Fibroblast of skin of scalp (primary cell): ENCODE measurements at regions not wholly inside any gene's neighbourhood (a gene's known extent, or its start where the extent isn't known, plus 50 kb on each side); places are given as distances from the start of the nearest gene placed in this dataset.
"Not testable (repeated sequence)": the region's sequence is repeated elsewhere in the genome, so short reads cannot be mapped to it uniquely, and the experiment has no call there.

Source experiments
- DNase-seq: peaks from one replicate; pipeline ENCODE4 v3.0.0-alpha.2; 2013

DNA sequence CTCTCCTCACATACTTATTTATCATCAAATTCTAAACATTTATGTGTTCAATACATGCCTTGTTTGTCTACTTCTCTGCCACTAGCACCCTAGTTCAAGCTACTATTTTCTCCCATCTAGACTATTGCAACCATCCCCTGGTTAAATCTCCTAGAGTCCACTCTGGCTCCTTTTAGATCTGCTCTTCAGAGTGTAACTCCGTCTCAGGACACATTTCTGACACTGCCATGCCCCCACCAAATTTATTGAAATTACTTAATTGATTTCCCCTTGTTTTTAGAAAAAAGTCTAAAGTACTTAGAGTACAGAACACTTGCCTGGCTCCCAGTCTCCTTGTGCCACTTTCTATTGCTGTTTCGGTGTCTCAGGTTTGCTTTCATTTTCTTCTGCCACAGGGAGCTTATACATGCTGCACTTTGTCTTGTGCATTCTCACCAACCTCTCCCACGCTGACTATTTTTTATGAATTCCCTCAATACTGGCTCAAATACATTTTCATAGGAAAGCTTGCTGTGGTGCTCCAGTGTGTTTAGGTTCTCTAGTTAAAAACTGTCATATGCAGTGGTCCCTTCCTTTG, 792.3 kb downstream of the DIPK2A start:
- DNase-seq = no peak

DNA sequence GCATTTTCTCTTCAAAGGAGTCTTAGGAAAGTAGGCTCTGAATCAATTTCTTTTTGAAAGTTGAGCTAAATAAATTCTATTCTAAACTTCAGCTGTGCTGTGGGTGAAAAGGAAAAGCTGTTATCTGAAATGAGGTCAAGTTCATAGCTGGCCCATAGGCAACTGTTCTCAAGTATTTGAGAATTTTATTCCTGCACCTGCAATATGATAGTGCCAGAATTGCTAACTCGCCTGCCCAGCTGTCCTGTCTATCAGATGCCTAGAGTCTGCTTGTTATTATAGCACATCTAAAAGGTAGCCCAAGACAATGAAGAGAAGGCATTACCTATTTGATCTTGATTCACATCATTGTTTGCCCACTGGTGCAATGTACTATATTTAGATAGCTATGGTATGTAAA, 798.7 kb downstream of the DIPK2A start:
- DNase-seq = no peak

DNA sequence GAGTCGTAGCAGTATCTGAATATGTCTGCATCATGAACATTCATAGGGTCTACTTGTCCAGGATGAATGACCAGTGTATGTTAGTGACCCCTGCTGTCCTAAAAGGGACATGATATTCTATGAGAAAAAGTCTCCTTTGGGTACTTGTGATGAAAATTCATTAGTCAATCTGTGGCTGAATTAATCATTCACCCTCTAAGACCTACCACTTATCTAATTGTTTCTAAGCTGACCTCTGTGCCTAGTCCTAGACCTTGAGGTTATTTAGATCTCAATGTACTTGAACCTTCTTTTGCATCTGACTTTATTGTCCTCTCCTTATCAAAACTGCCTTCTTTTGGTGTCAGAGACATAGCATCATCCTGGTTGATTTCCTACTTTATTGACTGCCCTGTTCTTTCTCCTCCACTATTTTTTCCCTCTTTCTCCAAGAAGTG, 799.3 kb downstream of the DIPK2A start:
- DNase-seq = peak; percentile 51

DNA sequence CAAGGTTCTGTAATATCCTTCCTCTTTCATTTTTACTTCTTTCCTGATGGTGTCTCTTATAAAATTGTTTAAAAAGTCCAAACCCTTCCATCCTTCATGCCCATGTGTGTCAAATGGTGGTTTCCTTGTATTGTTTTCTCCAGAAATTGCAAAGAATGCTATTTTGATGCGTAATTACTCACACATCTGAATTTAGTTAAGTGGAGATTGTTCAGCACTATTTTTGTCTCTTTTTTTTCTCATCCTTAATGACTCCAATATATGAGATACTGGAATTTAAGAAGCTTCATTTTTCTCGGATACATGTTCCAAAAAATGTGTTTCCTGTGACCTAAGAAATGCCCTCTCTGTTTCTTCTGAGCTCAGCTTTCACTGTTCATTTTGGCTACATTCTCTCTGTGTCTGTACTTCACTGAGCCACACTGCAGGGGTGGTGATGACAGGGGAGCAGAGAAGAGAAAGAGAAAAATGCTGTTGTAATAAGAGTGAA, 799.8 kb downstream of the DIPK2A start:
- peak; percentile 85 for DNase-seq

GRCh38 chr3:144772372-144772771, 800.7 kb downstream of the DIPK2A start:
- DNase-seq = no peak

- DNase-seq = no peak
These were observed 801.7 kb downstream of the DIPK2A start for GRCh38 chr3:144773350-144773749.

GRCh38 chr3:144774897-144775296, 803.3 kb downstream of the DIPK2A start:
- peak; percentile 69 for DNase-seq

DNA sequence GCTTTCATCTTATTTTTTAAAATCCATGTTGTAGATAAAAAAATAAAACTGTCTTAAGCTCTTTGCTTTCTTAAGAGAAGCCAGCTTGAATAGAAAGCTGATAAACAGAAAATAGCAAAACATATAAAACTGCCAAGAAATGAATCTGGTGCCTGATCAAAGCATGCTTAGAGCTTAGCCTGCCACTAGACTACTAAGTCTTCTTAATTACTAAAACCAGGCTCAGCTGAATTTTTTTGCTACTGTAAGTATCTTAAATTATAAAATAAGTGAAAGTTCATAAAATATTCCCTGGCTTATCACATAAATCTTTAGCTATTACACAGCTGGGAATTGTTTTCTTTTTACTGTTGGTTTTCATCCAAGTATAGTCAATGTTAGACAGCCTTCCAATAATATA, 803.9 kb downstream of the DIPK2A start:
- DNase-seq = no peak

- DNase-seq = no peak
These were observed 806.3 kb downstream of the DIPK2A start for GRCh38 chr3:144777906-144778305.

- no peak for DNase-seq
These were observed 819.4 kb downstream of the DIPK2A start for GRCh38 chr3:144791034-144791433.

DNA sequence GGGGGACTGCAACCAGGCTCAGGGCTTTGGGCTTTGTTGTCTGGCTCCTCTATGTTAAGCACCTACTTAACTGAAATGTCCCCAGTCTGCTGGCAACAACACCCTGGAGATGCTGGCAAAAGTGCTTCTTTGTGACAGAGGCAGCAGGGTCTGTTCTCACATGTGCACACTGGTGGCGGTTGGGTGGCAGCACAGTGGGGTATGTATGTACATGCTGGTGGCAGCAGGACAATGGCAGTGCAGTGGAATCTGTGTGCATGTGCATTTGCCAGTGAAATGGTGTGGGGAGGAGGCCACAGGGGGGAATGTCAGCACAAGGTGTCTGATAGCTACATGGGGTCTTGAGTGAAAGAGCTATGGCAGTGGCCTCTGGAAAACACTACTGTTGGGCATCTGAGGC, 830.3 kb downstream of the DIPK2A start:
- DNase-seq = no peak

GRCh38 chr3:144809380-144809779, 837.8 kb downstream of the DIPK2A start:
- no peak for DNase-seq

GRCh38 chr3:144810160-144810559, 838.5 kb downstream of the DIPK2A start:
- DNase-seq = no peak

GRCh38 chr3:144815655-144816054, 844.0 kb downstream of the DIPK2A start:
- peak; percentile 8 for DNase-seq

- peak; percentile 39 for DNase-seq
These were observed 844.7 kb downstream of the DIPK2A start for GRCh38 chr3:144816323-144816722.

- no peak for DNase-seq
These were observed 847.4 kb downstream of the DIPK2A start for GRCh38 chr3:144818973-144819372.

DNA sequence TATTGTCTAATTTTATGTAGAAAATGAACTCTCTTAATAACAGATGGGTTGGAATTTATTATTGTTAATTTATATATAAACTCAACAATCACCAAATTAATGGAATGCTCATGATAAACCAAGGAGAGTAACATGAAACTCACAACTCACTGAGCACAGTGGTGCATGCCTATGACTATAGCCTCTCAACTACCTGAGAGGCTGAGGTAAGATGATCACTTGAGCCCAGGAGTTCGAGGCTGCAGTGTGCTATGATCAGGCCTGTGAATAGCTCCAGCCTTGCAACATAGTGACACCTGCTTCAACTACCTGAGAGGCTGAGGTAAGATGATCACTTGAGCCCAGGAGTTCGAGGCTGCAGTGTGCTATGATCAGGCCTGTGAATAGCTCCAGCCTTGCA, 848.6 kb downstream of the DIPK2A start:
- not testable (repeated sequence) for DNase-seq

GRCh38 chr3:144820726-144821125, 849.1 kb downstream of the DIPK2A start:
- no peak for DNase-seq

GRCh38 chr3:144821583-144821982, 850.0 kb downstream of the DIPK2A start:
- peak; percentile 91 for DNase-seq

DNA sequence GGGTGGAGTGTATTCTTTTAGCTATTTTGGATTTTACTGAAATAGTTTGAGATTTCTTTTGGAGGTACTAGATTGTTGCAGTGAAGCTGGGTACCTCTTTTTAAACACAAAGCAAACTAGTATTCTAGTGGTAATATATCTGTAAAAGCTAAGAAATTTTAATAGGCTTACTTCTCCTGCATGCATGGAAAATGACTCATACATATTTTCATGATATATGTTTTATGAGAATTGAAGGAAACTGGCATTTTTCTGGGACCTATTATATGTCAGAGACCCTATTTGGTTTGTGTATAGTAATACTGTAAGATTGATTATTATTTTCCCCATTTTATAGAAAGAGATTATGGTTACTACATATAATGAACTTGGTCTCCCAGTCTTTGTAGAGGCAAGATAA, 851.0 kb downstream of the DIPK2A start:
- DNase-seq = peak; percentile 61

- DNase-seq = no peak
These were observed 860.5 kb downstream of the DIPK2A start for GRCh38 chr3:144831955-144832716.

GRCh38 chr3:144839991-144840390, 868.4 kb downstream of the DIPK2A start:
- no peak for DNase-seq

GRCh38 chr3:144840866-144841265, 869.2 kb downstream of the DIPK2A start:
- no peak for DNase-seq

DNA sequence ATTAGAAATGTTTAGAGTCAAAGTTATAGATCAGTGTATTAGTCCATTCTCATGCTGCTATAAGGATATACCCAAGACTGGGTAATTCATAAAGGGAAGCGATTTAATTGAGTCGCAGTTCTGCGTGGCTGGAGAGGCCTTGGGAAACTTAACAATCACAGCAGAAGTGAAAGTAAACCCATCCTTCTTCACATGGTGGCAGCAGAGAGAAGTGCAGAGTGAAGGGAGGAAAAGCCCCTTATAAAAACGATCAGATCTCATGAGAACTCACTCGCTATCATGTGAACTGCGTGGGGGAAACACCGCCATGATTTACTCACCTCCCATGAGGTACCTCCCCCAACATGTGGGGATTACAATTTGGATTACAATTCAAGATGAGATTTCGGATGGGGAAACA, 871.5 kb downstream of the DIPK2A start:
- peak; percentile 17 for DNase-seq
